ENCODE measurements at regions not wholly inside any gene's neighbourhood (a gene's known extent, or its start where the extent isn't known, plus 50 kb on each side); places are given as distances from the start of the nearest gene placed in this dataset.

- Histone ChIP-seq H3K36me3 (ENCODE audit: insufficient read depth, low read length) (no peaks in the 10 kb centered on the region), H3K27me3 (ENCODE audit: insufficient read depth, low read length, poor library complexity, severe bottlenecking) (no peaks in the 10 kb centered on the region), H3F3A (ENCODE audit: low read depth) (no peaks in the 10 kb centered on the region), H3K9ac (ENCODE audit: low read depth, low read length, poor library complexity, severe bottlenecking) (no peak overlapping the region), H3K4me3 (ENCODE audit: low read length, poor library complexity, severe bottlenecking) (no peak overlapping the region), H3K4me2 (ENCODE audit: low read depth, low read length, poor library complexity, severe bottlenecking) (no peak overlapping the region), H2AFZ (ENCODE audit: low read length) (no peak overlapping the region), H3K79me2 (ENCODE audit: insufficient read depth, low read length) (no peaks in the 10 kb centered on the region), H3K9me2 (replicated peaks; ENCODE audit: low read depth, low read length) (no peaks in the 10 kb centered on the region), H3K4me1 (ENCODE audit: insufficient read depth, low read length, poor library complexity, severe bottlenecking) (no peaks in the 10 kb centered on the region), H3K9me3 (ENCODE audit: insufficient read depth, low read depth, low read length) (no peaks in the 10 kb centered on the region), H4K20me1 (ENCODE audit: insufficient read depth, low read length, poor library complexity, severe bottlenecking) (no peaks in the 10 kb centered on the region)
- TF ChIP-seq, protein P1, sequence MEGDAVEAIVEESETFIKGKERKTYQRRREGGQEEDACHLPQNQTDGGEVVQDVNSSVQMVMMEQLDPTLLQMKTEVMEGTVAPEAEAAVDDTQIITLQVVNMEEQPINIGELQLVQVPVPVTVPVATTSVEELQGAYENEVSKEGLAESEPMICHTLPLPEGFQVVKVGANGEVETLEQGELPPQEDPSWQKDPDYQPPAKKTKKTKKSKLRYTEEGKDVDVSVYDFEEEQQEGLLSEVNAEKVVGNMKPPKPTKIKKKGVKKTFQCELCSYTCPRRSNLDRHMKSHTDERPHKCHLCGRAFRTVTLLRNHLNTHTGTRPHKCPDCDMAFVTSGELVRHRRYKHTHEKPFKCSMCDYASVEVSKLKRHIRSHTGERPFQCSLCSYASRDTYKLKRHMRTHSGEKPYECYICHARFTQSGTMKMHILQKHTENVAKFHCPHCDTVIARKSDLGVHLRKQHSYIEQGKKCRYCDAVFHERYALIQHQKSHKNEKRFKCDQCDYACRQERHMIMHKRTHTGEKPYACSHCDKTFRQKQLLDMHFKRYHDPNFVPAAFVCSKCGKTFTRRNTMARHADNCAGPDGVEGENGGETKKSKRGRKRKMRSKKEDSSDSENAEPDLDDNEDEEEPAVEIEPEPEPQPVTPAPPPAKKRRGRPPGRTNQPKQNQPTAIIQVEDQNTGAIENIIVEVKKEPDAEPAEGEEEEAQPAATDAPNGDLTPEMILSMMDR (conservative IDR thresholded peaks at IDR 0.05; ENCODE audit: low read length): no peak
- no peak for TF ChIP-seq EZH2phosphoT487 (IDR thresholded peaks at IDR 0.05; ENCODE audit: borderline replicate concordance)
These were observed 1328.9 kb downstream of the ROBO2 start for GRCh38 chr3:78368636-78369345.

GRCh38 chr3:78390221-78390620 is 1350.3 kb downstream of the ROBO2 start:
- Histone ChIP-seq H3K27me3 (ENCODE audit: insufficient read depth, low read length, poor library complexity, severe bottlenecking) (no peaks in the 10 kb centered on the region), H3K79me2 (ENCODE audit: insufficient read depth, low read length) (no peaks in the 10 kb centered on the region), H3K9ac (ENCODE audit: low read depth, low read length, poor library complexity, severe bottlenecking) (no peak overlapping the region), H4K20me1 (ENCODE audit: insufficient read depth, low read length, poor library complexity, severe bottlenecking) (no peaks in the 10 kb centered on the region), H3K9me3 (ENCODE audit: insufficient read depth, low read depth, low read length) (peaks cover 3% of the 10 kb centered on the region; the same call in 1 of the 2 replicates), H3K36me3 (ENCODE audit: insufficient read depth, low read length) (no peaks in the 10 kb centered on the region), H3K4me2 (ENCODE audit: low read depth, low read length, poor library complexity, severe bottlenecking) (no peak overlapping the region), H2AFZ (ENCODE audit: low read length) (no peak overlapping the region), H3F3A (ENCODE audit: low read depth) (no peaks in the 10 kb centered on the region), H3K4me3 (ENCODE audit: low read length, poor library complexity, severe bottlenecking) (no peak overlapping the region), H3K9me2 (replicated peaks; ENCODE audit: low read depth, low read length) (no peaks in the 10 kb centered on the region), H3K4me1 (ENCODE audit: insufficient read depth, low read length, poor library complexity, severe bottlenecking) (no peaks in the 10 kb centered on the region)
- TF ChIP-seq, protein P1 (conservative IDR thresholded peaks at IDR 0.05; ENCODE audit: low read length): no peak
- TF ChIP-seq EZH2phosphoT487 (IDR thresholded peaks at IDR 0.05; ENCODE audit: borderline replicate concordance): no peak

- H3K9me3 ChIP-seq (ENCODE audit: insufficient read depth, low read depth, low read length): no peaks in the 10 kb centered on the region
- TF ChIP-seq EZH2phosphoT487 (IDR thresholded peaks at IDR 0.05; ENCODE audit: borderline replicate concordance): no peak
- TF ChIP-seq, protein P1 (conservative IDR thresholded peaks at IDR 0.05; ENCODE audit: low read length): no peak
- H3K4me2 ChIP-seq (ENCODE audit: low read depth, low read length, poor library complexity, severe bottlenecking): no peak overlapping the region
These were observed 1358.5 kb downstream of the ROBO2 start for GRCh38 chr3:78398401-78398800.

More at GRCh38 chr3:78398401-78398800, 1358.5 kb downstream of the ROBO2 start:
- no peaks in the 10 kb centered on the region for H3K9me2 ChIP-seq (replicated peaks; ENCODE audit: low read depth, low read length)
- no peaks in the 10 kb centered on the region for H3F3A ChIP-seq (ENCODE audit: low read depth)
- no peak overlapping the region for H3K4me3 ChIP-seq (ENCODE audit: low read length, poor library complexity, severe bottlenecking)
- H3K4me1 ChIP-seq (ENCODE audit: insufficient read depth, low read length, poor library complexity, severe bottlenecking): no peaks in the 10 kb centered on the region
- no peak overlapping the region for H2AFZ ChIP-seq (ENCODE audit: low read length)
- no peaks in the 10 kb centered on the region for H3K79me2 ChIP-seq (ENCODE audit: insufficient read depth, low read length)
- no peaks in the 10 kb centered on the region for H3K27me3 ChIP-seq (ENCODE audit: insufficient read depth, low read length, poor library complexity, severe bottlenecking)
- no peaks in the 10 kb centered on the region for H3K36me3 ChIP-seq (ENCODE audit: insufficient read depth, low read length)
- H3K9ac ChIP-seq (ENCODE audit: low read depth, low read length, poor library complexity, severe bottlenecking): no peak overlapping the region
- H4K20me1 ChIP-seq (ENCODE audit: insufficient read depth, low read length, poor library complexity, severe bottlenecking): no peaks in the 10 kb centered on the region
